ENCODE measurements at regions not wholly inside any gene's neighbourhood (a gene's known extent, or its start where the extent isn't known, plus 50 kb on each side); places are given as distances from the start of the nearest gene placed in this dataset.

- TF ChIP-seq CTCF (IDR thresholded peaks at IDR 0.05 in 2 of 3, conservative IDR thresholded peaks at IDR 0.05 in 1 of 3; ENCODE audit: borderline replicate concordance in 1 of 3, insufficient read depth in 1 of 3, low read depth in 2 of 3, low read length in 2 of 3): no peak
- no peak for TF ChIP-seq POLR2A (IDR thresholded peaks at IDR 0.05; ENCODE audit: borderline replicate concordance, extremely low read depth, insufficient read depth, insufficient read length)
- no peak for TF ChIP-seq SP1 (IDR thresholded peaks at IDR 0.05; ENCODE audit: low read depth)
- TF ChIP-seq TCF7L2 (IDR thresholded peaks at IDR 0.05; ENCODE audit: borderline replicate concordance, extremely low read depth, insufficient read depth, insufficient read length): no peak
- no peak for TF ChIP-seq EZH2 (IDR thresholded peaks at IDR 0.05)
- TF ChIP-seq CEBPB (IDR thresholded peaks at IDR 0.05; ENCODE audit: low read depth): no peak
- no peak for TF ChIP-seq RAD21 (IDR thresholded peaks at IDR 0.05; ENCODE audit: low read depth)
These were observed 599.0 kb upstream of the ID2 start for GRCh38 chr2:8082840-8083239.
